ENCODE measurements at regions not wholly inside any gene's neighbourhood (a gene's known extent, or its start where the extent isn't known, plus 50 kb on each side); places are given as distances from the start of the nearest gene placed in this dataset.

GRCh38 chr1:221437171-221437570, 304.7 kb downstream of the DUSP10 start:
- no peak for DNase-seq

DNA sequence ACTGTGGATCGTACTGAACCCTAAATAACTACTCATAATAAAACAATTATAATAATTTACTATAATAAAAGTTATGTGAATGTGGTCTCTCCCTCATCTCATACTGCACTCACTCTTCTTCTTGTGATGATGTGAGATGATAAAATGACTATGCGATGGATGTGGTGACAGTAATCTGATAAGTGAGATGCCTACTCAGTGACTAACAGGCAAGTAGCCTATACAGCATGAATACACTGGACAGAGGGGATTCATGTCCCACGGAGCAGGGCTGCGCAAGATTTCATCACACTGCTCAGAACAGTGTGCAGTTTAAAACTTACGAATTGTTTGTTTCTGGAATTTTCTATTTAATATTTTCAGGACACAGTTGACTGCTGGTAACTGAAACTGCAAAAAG, 304.0 kb downstream of the DUSP10 start:
- DNase-seq = no peak

DNA sequence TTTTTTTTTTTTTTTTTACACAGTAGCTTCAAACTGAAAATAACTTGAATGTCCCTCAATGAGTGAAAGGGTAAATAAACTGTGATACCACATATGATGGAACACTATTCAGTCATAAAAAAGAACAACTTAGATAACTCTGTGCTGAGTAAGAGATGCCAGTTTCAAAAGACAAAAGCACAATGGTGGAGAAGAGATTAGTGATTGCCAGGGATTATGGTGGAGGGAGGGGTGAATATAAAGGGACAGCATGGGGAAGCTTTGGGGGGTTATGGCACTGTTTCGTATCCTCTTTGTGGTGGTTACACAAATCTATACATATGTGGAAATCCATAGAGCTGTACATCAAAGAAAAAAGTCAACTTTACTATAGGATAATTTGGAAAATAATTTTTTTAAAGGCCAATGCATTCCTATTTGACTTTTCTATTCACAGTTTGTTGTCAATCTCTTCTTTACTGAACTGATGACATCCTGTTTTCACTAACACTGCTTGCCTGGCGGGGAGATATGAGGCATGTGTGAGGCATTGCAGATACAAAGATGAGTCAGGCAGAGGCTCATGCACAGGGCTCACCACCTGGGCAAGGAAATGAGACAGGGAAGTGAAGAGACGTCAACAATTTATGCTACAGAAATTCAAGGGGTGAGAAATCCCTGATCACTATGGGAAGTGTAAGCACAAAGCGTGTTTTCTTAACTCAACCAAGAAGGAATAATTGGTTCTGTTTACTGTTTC, 302.7 kb downstream of the DUSP10 start:
- no peak for DNase-seq

DNA sequence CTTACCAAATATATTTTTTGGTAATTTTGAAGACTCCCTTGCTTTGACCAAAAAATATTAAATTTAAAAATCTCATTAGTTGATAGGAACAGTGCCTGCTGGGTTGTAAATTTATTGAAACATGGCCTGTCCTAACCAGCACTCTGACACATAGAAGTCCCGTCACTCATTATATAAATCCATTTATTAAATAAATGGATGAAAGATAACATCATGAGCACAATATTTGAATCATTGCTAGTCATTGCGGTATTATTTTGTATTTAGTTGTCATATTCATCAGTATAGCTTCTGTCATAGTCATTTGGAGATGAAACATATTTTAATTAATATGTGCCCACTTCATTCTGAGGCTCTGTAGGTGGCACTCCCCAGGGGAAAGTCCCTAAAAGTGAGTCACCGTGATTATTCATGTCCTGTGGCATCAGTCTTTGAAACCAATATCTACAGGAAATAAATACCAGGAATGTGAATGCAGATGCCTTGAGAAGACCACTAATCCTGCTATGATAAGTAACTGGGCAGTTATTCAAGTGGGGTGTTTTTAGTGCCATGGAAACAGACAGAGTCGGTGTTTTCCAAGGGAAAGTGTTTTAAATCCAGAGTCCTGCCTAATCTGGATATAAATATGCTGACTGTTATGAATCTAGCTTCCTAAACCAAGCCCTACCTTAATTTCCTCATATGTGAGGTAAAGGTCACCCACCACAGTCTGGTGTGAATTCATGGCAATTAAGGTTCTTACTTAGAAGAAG, 302.0 kb downstream of the DUSP10 start:
- no peak for DNase-seq

- peak; percentile 26 for DNase-seq
These were observed 301.2 kb downstream of the DUSP10 start for GRCh38 chr1:221440658-221441057.

GRCh38 chr1:221442056-221442455, 299.8 kb downstream of the DUSP10 start:
- no peak for DNase-seq

GRCh38 chr1:221444346-221444745, 297.5 kb downstream of the DUSP10 start:
- no peak for DNase-seq

GRCh38 chr1:221448585-221449175, 293.2 kb downstream of the DUSP10 start:
- no peak for DNase-seq

- no peak for DNase-seq
These were observed 292.7 kb downstream of the DUSP10 start for GRCh38 chr1:221449194-221449593.

DNA sequence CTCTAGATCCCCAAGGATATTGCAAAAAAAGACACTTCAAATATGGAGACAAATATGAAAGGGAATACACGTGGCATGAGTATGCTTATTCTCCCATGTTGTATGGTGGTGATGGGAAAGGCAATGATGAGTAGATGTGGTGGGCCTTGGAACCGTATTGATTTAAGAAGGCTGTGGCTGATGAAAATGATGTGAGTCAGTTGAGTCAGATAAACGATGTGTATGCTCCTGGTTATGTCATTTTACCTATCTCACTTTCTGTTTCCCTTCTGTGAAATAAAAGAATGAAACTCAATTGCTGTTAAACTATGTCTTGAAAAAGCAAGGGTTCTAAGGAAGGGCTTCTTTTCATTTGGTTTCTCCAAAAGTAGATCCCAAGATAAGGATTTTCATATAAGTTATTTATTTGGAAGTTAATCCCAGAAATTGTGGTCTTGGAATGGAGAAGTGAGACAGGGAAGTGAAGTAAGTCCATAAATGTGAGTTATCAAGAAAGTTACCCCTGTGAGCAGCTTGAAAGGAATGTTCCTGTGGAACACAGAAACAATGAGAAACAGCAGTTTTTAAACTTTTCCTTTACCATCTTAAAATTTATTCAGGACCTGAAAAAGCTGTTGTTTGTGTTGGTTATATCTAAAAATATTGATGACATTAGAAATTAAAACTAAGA, 292.0 kb downstream of the DUSP10 start:
- no peak for DNase-seq

DNA sequence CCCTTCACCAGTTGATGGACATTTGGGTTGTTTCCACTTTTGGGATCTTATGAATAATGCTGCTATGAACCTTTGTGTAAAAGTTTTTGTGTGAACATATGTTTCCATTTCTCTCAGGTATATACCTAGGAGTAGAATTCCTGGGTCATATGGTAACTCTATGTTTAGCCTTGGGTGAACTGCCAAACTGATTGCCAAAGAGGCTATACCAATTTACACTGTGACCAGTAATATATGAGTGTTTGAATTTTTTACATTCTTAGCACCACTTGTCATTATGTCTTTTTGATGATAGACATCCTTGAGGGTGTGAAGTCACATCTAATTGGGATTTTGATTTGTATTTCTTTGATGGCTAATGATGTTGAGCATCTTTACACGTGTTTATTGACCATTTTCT, 290.1 kb downstream of the DUSP10 start:
- no peak for DNase-seq

GRCh38 chr1:221454096-221454495, 287.8 kb downstream of the DUSP10 start:
- DNase-seq = no peak

- no peak for DNase-seq
These were observed 285.0 kb downstream of the DUSP10 start for GRCh38 chr1:221456918-221457317.

- no peak for DNase-seq
These were observed 284.0 kb downstream of the DUSP10 start for GRCh38 chr1:221457685-221458446.

DNA sequence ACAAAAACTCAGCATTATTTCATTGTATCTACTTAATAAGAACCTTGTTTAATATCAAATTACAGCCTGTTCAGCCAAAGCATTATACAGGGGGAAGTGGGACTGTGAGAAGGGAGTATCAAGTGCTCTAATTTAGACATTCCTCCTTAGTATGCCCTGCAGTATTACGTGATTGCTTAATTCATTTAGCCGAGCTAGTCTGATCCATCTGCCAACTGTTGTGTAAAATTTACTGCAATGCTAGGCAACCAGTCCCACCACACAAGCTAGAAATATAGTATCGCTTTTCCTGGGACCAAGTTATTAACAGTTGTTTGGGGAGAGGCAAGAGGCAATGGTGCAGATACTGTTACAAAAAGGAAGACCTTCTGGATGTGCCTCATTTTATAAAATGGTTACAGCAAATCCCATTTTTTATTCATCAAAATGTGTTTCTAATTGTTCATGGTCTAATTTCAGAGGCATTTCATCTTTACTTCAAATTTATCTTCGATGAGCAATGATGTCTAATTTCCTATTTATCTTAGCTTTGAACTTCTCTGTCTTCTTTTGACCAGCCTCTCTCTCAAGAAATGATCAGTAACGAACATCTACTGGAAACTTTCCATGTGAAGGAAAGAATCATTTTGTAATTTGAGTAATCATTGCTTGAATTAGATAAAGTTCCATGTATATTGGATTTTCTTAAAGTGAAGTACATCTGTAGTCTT, 283.3 kb downstream of the DUSP10 start:
- peak; percentile 76 for DNase-seq

GRCh38 chr1:221459558-221459957, 282.3 kb downstream of the DUSP10 start:
- no peak for DNase-seq

GRCh38 chr1:221462345-221462744, 279.5 kb downstream of the DUSP10 start:
- DNase-seq = no peak

GRCh38 chr1:221468546-221468945, 273.3 kb downstream of the DUSP10 start:
- DNase-seq = no peak

DNA sequence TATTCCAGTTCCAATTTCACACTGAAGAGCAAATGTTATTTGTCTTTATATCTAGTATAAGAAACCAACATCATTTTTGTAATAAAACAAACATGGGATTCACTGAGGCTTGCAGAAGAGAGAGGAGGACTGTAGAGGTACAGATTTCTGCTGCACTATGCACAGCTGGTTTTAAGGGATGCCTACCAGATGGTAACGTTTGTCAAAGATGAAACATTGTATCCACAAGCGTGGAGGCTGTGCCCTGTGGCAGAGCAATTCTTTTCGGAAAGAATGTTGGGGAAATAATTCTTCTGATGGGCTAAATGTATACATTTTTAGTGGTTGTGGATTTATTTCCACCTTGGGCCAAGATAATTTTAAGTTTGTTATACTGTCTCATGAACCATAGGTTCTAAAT, 272.4 kb downstream of the DUSP10 start:
- DNase-seq = no peak

DNA sequence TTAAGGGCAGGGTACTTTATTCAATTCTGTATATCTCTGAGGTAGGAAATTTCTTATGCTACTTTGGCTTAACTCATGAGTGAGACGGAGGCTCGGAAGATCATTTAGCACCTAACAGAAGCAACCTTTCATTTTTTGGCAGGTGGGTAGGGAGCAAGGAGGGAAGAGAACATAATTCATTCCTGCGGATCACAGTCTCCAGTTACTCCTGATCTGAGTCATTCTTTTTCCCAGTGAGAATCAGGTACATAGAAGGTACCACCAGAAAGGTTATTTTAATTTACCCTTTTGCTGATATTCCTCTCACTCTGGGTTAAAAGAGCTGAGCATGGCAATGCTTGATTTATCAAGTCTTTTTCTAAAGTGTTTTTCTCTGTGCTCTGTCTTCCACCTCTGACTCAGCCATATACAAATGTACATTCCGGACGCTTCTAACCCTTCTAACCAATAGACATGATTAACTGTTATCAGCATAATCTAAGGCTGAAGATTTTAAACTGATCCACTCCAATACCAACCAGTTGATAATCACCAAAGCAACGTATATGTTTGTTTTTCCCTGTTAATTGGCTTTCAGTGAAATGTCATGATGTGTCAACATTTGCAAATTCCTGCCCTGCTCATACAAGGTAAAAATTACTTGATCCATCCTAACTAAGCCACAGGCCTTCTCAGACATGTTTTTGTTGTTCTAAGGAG, 271.7 kb downstream of the DUSP10 start:
- no peak for DNase-seq

GRCh38 chr1:221473411-221473810, 268.5 kb downstream of the DUSP10 start:
- DNase-seq = no peak
